ENCODE measurements at regions not wholly inside any gene's neighbourhood (a gene's known extent, or its start where the extent isn't known, plus 50 kb on each side); places are given as distances from the start of the nearest gene placed in this dataset.

GRCh38 chr6:128569732-128570679 is 49.6 kb upstream of the PTPRK start:
- Mint-ChIP-seq H3K4me3 (no peak overlapping the region), H3K9me3 (no peaks in the 10 kb centered on the region), H3K4me1 (no peaks in the 10 kb centered on the region), H3K27ac (ENCODE audit: low read depth) (no peak overlapping the region), H3K27me3 (peaks cover 18% of the 10 kb centered on the region), H3K36me3 (ENCODE audit: insufficient read depth) (no peaks in the 10 kb centered on the region)
- no peak for DNase-seq (ENCODE audit: low spot score in 2 of 2)
- ATAC-seq (replicated peaks; ENCODE audit: extremely low read depth, poor library complexity, severe bottlenecking), result no peak
